ENCODE measurements at regions not wholly inside any gene's neighbourhood (a gene's known extent, or its start where the extent isn't known, plus 50 kb on each side); places are given as distances from the start of the nearest gene placed in this dataset.

DNA sequence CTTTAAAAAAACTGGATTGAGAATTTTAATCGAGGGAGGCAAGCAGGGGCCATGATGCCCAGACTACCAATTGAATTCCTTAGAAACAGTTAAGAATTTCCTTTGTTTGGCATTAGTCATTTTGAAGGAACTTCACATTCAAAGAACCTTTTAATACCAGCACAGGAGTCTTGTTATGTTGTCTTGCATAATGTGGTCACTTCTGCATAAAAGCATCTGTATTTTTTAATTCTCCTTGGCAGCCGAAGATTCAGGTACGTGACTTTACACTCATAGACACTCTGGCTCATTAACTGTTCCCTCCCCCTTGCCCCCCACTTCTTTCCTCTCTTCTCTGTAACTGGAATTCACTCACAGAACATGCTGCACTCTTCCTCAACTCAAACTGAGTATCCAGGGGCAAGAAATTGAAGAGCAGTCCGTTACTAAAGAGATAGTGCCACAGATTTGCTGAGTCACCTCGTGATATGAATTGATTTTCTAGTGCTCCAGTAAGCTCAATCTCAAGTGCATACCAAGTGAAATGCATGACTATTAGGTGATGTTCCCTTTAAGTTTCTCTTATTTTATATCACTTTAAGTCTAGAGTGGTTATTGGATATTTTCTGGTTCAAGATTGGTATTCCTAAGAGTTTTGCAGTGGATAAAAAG lies 572.2 kb upstream of the SOX9 start:
- TF ChIP-seq POLR2A (IDR thresholded peaks at IDR 0.05; ENCODE audit: low read depth, low read length): no peak
- TF ChIP-seq POLR2AphosphoS5 (IDR thresholded peaks at IDR 0.05; ENCODE audit: low read depth, low read length): no peak
